ENCODE measurements at regions not wholly inside any gene's neighbourhood (a gene's known extent, or its start where the extent isn't known, plus 50 kb on each side); places are given as distances from the start of the nearest gene placed in this dataset.

- TF ChIP-seq GATA2 (IDR thresholded peaks at IDR 0.05; ENCODE audit: low read depth, low read length) = no peak
- TF ChIP-seq GATA3 (IDR thresholded peaks at IDR 0.05; ENCODE audit: low read depth, low read length) = no peak
These were observed 364.8 kb downstream of the ARAP2 start for GRCh38 chr4:35879479-35879878.

Measured in SH-SY5Y (cell line).